VCaP (cell line): ENCODE measurements at regions not wholly inside any gene's neighbourhood (a gene's known extent, or its start where the extent isn't known, plus 50 kb on each side); places are given as distances from the start of the nearest gene placed in this dataset.

ENCODE experiments used
- H3K27ac ChIP-seq: fragments of 450-650 bp; 2 replicates; pipeline ENCODE4 v1.5.1; 2017
- CTCF ChIP-seq: fragments of 450-650 bp; conservative IDR thresholded peaks from 2 replicates; pipeline ENCODE4 v1.5.1; 2017; ENCODE audit warnings: mild to moderate bottlenecking, moderate library complexity

- TF ChIP-seq CTCF: no peak
- H3K27ac ChIP-seq: no peak overlapping the region
Measured at GRCh38 chr5:24791326-24791725, 146.5 kb upstream of the CDH10 start.

GRCh38 chr5:24789611-24790351, 145.0 kb upstream of the CDH10 start:
- no peak overlapping the region for H3K27ac ChIP-seq
- TF ChIP-seq CTCF: no peak

GRCh38 chr5:24788829-24789514, 144.2 kb upstream of the CDH10 start:
- no peak overlapping the region for H3K27ac ChIP-seq
- no peak for TF ChIP-seq CTCF

- TF ChIP-seq CTCF: no peak
- H3K27ac ChIP-seq: no peak overlapping the region
Measured at GRCh38 chr5:24786108-24786507, 141.3 kb upstream of the CDH10 start.

- no peak overlapping the region for H3K27ac ChIP-seq
- no peak for TF ChIP-seq CTCF
Measured at GRCh38 chr5:24783596-24783995, 138.8 kb upstream of the CDH10 start.

- no peak overlapping the region for H3K27ac ChIP-seq
- no peak for TF ChIP-seq CTCF
Measured at GRCh38 chr5:24777392-24777791, 132.6 kb upstream of the CDH10 start.

- TF ChIP-seq CTCF: no peak
- H3K27ac ChIP-seq: no peak overlapping the region
Measured at GRCh38 chr5:24773261-24773660, 128.5 kb upstream of the CDH10 start.
